ENCODE measurements at regions not wholly inside any gene's neighbourhood (a gene's known extent, or its start where the extent isn't known, plus 50 kb on each side); places are given as distances from the start of the nearest gene placed in this dataset.

DNA sequence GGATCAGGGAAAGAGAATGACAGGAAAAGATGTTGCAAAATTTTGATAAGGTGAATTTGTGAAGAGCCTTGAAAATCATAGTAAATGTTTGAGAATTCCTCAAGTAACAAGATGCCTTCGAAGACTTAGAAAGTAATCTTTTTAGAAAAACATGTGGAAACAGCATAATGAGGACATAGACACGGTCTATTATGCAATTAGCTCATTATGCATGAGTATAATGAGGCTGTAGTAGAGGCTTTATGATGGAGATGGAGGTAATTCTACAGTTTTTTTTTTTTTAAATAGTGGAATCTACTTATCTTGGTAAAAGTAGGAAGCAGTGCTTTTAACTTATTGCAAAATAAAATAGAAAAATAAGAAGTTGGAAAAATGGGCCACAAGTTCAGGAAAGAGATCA is 1329.1 kb upstream of the SPRY2 start:
- 72% methylated on average over 2 of the region's 2 CpGs for WGBS

DNA sequence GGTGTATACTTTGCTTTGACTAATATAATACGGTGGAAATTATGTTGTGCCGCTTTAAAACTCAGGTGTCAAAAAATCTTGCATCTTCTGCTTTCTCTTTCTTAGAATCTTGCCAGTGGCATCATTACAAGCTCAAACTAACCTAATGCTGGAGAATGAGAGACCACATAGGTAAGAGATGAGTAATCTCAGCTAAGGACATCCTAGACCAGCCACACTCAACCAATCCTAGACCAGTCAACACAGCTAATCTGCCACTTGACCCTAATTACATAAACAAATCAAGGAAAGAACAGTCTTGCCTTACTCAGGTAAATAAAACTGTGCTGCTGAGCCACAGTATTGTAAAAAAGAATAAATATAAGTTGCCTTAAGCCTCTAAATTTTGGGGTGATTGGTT is 1323.9 kb upstream of the SPRY2 start:
- no peaks in the 10 kb centered on the region for H3K4me1 ChIP-seq (ENCODE audit: control insufficient read depth in 2 of 2, insufficient read depth in 2 of 2, low read length in 2 of 2)
- 98% methylated on average over 2 of the region's 2 CpGs for WGBS
- H3K36me3 ChIP-seq (ENCODE audit: control insufficient read depth in 2 of 2, insufficient read depth in 2 of 2, low read length in 1 of 2) = no peaks in the 10 kb centered on the region
- H3K27me3 ChIP-seq (ENCODE audit: control insufficient read depth in 2 of 2, insufficient read depth in 1 of 2, low read length in 1 of 2) = no peaks in the 10 kb centered on the region
- H3K4me3 ChIP-seq (ENCODE audit: low read length in 2 of 2) = no peak overlapping the region
- no peak for DNase-seq (ENCODE audit: low read depth in 6 of 9, low spot score in 9 of 9)
- no peak overlapping the region for H3K27ac ChIP-seq (ENCODE audit: low read depth in 1 of 2, low read length in 1 of 2)
- no peaks in the 10 kb centered on the region for H3K9me3 ChIP-seq (ENCODE audit: control insufficient read depth in 2 of 2, insufficient read depth in 1 of 2, low read length in 1 of 2)

More for the DNA sequence above, 1329.1 kb upstream of the SPRY2 start:
- H3K4me3 ChIP-seq (ENCODE audit: low read length in 2 of 2) = no peak overlapping the region
- H3K27ac ChIP-seq (ENCODE audit: low read depth in 1 of 2, low read length in 1 of 2) = no peak overlapping the region
- no peaks in the 10 kb centered on the region for H3K9me3 ChIP-seq (ENCODE audit: control insufficient read depth in 2 of 2, insufficient read depth in 1 of 2, low read length in 1 of 2)
- DNase-seq (ENCODE audit: low read depth in 6 of 9, low spot score in 9 of 9) = no peak
- no peaks in the 10 kb centered on the region for H3K27me3 ChIP-seq (ENCODE audit: control insufficient read depth in 2 of 2, insufficient read depth in 1 of 2, low read length in 1 of 2)
- no peaks in the 10 kb centered on the region for H3K4me1 ChIP-seq (ENCODE audit: control insufficient read depth in 2 of 2, insufficient read depth in 2 of 2, low read length in 2 of 2)
- no peaks in the 10 kb centered on the region for H3K36me3 ChIP-seq (ENCODE audit: control insufficient read depth in 2 of 2, insufficient read depth in 2 of 2, low read length in 1 of 2)

DNA sequence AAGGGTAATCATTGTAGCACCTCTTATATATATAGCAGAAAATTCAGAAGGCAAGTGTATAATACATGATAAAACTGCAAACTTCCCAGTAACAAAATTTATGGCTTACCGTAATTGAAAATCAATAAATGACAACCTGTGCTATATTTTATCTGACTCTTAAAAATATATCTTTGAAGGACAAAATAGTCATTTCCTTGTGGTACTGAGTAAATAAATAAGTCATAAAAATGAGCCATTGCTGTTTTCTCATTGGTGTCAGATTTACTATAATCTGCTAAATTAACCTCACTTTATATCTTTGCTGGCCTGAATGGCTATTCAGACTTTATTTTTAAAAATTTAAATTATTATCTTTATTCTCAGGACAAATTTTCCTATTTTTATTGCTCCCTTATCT is 1319.1 kb upstream of the SPRY2 start:
- Histone ChIP-seq H3K9me3 (ENCODE audit: control insufficient read depth in 2 of 2, insufficient read depth in 1 of 2, low read length in 1 of 2) (peaks cover 0 to 6% of the 10 kb centered on the region in 2 donors), H3K4me1 (ENCODE audit: control insufficient read depth in 2 of 2, insufficient read depth in 2 of 2, low read length in 2 of 2) (no peaks in the 10 kb centered on the region), H3K36me3 (ENCODE audit: control insufficient read depth in 2 of 2, insufficient read depth in 2 of 2, low read length in 1 of 2) (no peaks in the 10 kb centered on the region), H3K27me3 (ENCODE audit: control insufficient read depth in 2 of 2, insufficient read depth in 1 of 2, low read length in 1 of 2) (no peaks in the 10 kb centered on the region), H3K27ac (ENCODE audit: low read depth in 1 of 2, low read length in 1 of 2) (no peak overlapping the region), H3K4me3 (ENCODE audit: low read length in 2 of 2) (no peak overlapping the region)
- WGBS = 97% methylated on average over 1 of the region's 1 CpG
- DNase-seq (ENCODE audit: low read depth in 6 of 9, low spot score in 9 of 9) = no peak

DNA sequence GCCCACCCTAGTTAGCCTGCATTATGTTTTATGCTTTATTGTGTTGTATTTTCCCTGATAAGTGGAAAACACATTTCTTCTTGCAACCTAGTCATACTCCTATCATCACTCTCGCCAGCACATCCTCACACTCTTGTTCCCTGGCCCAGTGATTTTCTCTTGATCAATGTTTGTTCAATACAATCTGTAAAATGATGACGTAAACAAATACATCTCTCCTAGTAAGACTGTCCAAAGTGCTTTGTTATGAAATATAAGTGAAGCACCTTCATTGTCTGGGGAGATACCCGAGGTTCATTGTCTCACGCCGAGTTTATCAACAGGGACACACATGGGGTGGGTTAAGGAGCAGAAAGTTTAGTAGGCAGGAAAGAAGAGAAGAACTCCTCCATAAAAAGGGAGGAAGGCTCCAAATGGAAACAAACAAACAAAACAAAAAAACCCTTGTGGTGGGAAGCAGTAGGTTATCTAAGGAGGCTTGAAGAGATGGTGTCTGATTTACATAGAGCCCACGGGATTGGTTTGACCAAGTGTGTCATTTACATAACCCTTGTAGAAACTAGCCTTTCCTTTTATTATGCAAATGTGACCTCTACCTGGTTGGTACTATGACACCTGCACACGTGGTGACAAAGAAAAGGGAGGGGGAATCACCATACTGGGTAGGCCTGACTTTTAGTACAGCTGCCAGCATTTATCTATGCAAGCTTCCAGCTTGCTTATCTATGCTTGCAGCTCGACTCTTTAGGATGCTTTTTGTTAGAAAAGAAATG is 1317.9 kb upstream of the SPRY2 start:
- no peaks in the 10 kb centered on the region for H3K36me3 ChIP-seq (ENCODE audit: control insufficient read depth in 2 of 2, insufficient read depth in 2 of 2, low read length in 1 of 2)
- 80% methylated on average over 8 of the region's 8 CpGs for WGBS
- no peak overlapping the region for H3K4me3 ChIP-seq (ENCODE audit: low read length in 2 of 2)

DNA sequence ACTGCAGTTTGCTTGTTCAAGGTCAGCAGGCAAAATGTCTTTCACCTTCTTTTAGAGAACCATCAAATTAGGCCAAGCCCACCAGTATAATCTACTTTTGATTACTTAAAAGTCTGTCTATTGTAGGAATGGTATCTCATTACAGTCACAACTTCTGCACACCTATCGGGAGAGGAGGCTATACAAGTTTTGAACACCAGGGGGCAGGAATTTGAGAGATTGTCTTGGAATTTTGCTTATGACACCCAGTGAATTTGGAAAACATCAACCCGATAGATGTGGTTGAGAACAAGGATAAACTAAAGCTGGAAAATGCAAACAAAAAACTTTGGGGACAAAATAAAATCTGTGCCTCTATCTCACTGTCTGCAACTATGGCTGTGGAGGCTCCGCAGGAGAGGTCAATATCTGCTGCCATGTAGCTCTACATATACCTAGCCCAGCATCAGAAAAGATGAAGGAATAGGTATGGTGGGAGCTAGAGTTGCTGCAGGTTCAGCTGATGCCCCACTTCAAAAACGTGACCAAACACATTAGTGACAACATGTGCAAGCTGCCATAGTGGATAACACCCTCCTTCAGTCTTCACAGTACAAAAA is 1299.2 kb upstream of the SPRY2 start:
- no peak for DNase-seq (ENCODE audit: low read depth in 6 of 9, low spot score in 9 of 9)
- Histone ChIP-seq H3K9me3 (ENCODE audit: control insufficient read depth in 2 of 2, insufficient read depth in 1 of 2, low read length in 1 of 2) (no peaks in the 10 kb centered on the region), H3K36me3 (ENCODE audit: control insufficient read depth in 2 of 2, insufficient read depth in 2 of 2, low read length in 1 of 2) (no peaks in the 10 kb centered on the region), H3K27ac (ENCODE audit: low read depth in 1 of 2, low read length in 1 of 2) (no peak overlapping the region), H3K27me3 (ENCODE audit: control insufficient read depth in 2 of 2, insufficient read depth in 1 of 2, low read length in 1 of 2) (no peaks in the 10 kb centered on the region), H3K4me1 (ENCODE audit: control insufficient read depth in 2 of 2, insufficient read depth in 2 of 2, low read length in 2 of 2) (no peaks in the 10 kb centered on the region), H3K4me3 (ENCODE audit: low read length in 2 of 2) (no peak overlapping the region)
- WGBS = 92% methylated on average over 4 of the region's 4 CpGs

More for the DNA sequence above, 1317.9 kb upstream of the SPRY2 start:
- Histone ChIP-seq H3K27me3 (ENCODE audit: control insufficient read depth in 2 of 2, insufficient read depth in 1 of 2, low read length in 1 of 2) (no peaks in the 10 kb centered on the region), H3K4me1 (ENCODE audit: control insufficient read depth in 2 of 2, insufficient read depth in 2 of 2, low read length in 2 of 2) (no peaks in the 10 kb centered on the region), H3K9me3 (ENCODE audit: control insufficient read depth in 2 of 2, insufficient read depth in 1 of 2, low read length in 1 of 2) (peaks cover 0 to 6% of the 10 kb centered on the region in 2 donors), H3K27ac (ENCODE audit: low read depth in 1 of 2, low read length in 1 of 2) (no peak overlapping the region)
- DNase-seq (ENCODE audit: low read depth in 6 of 9, low spot score in 9 of 9) = no peak

DNA sequence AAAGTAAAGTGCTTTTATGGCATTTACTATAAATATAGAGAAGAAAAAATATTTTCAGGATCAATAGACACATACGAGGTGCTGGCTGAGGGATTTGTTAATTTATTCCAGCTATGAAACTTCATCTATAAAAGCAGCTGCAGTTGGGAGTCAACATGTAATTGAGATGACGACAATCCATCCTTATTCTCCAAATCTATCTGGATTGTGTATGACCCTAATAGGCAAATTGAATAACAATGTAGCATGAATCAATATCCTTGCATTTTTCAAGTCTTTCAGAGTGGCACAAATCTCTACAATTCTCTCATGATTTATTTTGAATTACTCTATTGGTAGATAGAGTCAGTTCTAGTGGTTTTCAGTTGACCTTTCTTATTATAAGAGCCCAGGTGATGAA is 1296.5 kb upstream of the SPRY2 start:
- H3K36me3 ChIP-seq (ENCODE audit: control insufficient read depth in 2 of 2, insufficient read depth in 2 of 2, low read length in 1 of 2) = no peaks in the 10 kb centered on the region
- no peak overlapping the region for H3K4me3 ChIP-seq (ENCODE audit: low read length in 2 of 2)
- H3K9me3 ChIP-seq (ENCODE audit: control insufficient read depth in 2 of 2, insufficient read depth in 1 of 2, low read length in 1 of 2) = no peaks in the 10 kb centered on the region
- no peaks in the 10 kb centered on the region for H3K4me1 ChIP-seq (ENCODE audit: control insufficient read depth in 2 of 2, insufficient read depth in 2 of 2, low read length in 2 of 2)
- H3K27ac ChIP-seq (ENCODE audit: low read depth in 1 of 2, low read length in 1 of 2) = no peak overlapping the region
- no peak for DNase-seq (ENCODE audit: low read depth in 6 of 9, low spot score in 9 of 9)
- H3K27me3 ChIP-seq (ENCODE audit: control insufficient read depth in 2 of 2, insufficient read depth in 1 of 2, low read length in 1 of 2) = no peaks in the 10 kb centered on the region
- WGBS = 88% methylated on average over 2 of the region's 2 CpGs

DNA sequence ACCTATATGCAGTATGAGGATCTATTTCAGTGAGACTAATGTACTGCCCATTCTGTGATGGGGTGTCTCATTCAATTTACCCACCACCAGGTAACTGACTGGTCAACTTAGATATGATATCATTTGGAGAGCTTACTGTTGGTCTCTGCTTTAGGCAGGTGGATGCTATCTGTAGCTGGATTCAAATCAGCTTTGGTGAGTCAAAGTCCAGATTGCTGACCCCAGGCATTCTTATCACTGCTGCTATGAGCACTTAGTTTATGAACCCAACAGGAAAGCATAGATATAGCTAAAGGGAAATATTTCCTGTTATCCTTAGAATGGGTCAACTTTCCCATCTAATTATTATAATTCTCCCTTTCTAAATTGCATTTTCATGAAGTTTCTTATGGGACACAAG is 1295.2 kb upstream of the SPRY2 start:
- Histone ChIP-seq H3K9me3 (ENCODE audit: control insufficient read depth in 2 of 2, insufficient read depth in 1 of 2, low read length in 1 of 2) (no peaks in the 10 kb centered on the region), H3K27ac (ENCODE audit: low read depth in 1 of 2, low read length in 1 of 2) (no peak overlapping the region), H3K36me3 (ENCODE audit: control insufficient read depth in 2 of 2, insufficient read depth in 2 of 2, low read length in 1 of 2) (no peaks in the 10 kb centered on the region), H3K4me1 (ENCODE audit: control insufficient read depth in 2 of 2, insufficient read depth in 2 of 2, low read length in 2 of 2) (no peaks in the 10 kb centered on the region), H3K27me3 (ENCODE audit: control insufficient read depth in 2 of 2, insufficient read depth in 1 of 2, low read length in 1 of 2) (no peaks in the 10 kb centered on the region), H3K4me3 (ENCODE audit: low read length in 2 of 2) (no peak overlapping the region)
- no peak for DNase-seq (ENCODE audit: low read depth in 6 of 9, low spot score in 9 of 9)

DNA sequence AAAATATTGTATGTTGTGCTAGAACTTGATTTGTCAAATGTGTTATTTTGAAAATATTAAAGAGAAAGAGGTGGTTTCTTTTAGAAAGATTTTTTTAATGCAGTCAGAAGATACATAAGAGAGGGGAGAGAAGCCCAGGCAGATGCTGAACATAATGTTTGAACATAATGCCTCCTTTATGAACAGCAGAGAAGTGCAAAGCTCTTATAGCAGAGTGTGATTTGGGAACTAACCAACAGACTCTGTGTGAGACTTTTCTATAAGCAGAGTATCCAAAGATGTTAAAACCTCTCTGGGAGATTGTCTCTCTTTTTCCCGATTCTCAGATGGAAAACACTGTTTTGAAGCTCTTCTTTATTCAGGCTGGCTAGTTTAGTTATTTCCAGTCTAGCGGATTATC is 1274.1 kb upstream of the SPRY2 start:
- Histone ChIP-seq H3K4me1 (ENCODE audit: control insufficient read depth in 2 of 2, insufficient read depth in 2 of 2, low read length in 2 of 2) (no peaks in the 10 kb centered on the region), H3K36me3 (ENCODE audit: control insufficient read depth in 2 of 2, insufficient read depth in 2 of 2, low read length in 1 of 2) (no peaks in the 10 kb centered on the region), H3K27ac (ENCODE audit: low read depth in 1 of 2, low read length in 1 of 2) (no peak overlapping the region), H3K9me3 (ENCODE audit: control insufficient read depth in 2 of 2, insufficient read depth in 1 of 2, low read length in 1 of 2) (no peaks in the 10 kb centered on the region), H3K4me3 (ENCODE audit: low read length in 2 of 2) (no peak overlapping the region), H3K27me3 (ENCODE audit: control insufficient read depth in 2 of 2, insufficient read depth in 1 of 2, low read length in 1 of 2) (no peaks in the 10 kb centered on the region)
- DNase-seq (ENCODE audit: low read depth in 6 of 9, low spot score in 9 of 9) = no peak
- WGBS = 98% methylated on average over 2 of the region's 2 CpGs

DNA sequence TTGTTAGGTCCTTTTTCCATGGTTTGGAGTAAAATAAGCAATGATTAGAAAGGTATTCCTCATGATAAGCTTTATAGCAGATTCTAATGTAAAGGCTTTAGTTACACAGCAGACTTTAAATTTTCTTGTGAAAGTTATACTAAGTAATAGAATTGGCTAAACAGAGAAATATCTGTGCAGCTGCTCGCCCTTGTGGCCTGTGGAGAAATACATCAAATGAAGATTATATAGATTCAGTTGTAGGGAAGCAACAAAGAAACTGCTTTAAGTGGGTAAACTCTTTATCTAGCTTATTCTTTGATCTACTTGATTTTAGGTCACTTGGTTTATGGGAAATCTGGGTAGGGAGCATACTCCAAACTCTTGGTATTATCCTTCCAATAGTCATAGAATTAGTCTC is 1269.7 kb upstream of the SPRY2 start:
- Histone ChIP-seq H3K4me3 (ENCODE audit: low read length in 2 of 2) (no peak overlapping the region), H3K4me1 (ENCODE audit: control insufficient read depth in 2 of 2, insufficient read depth in 2 of 2, low read length in 2 of 2) (no peaks in the 10 kb centered on the region), H3K9me3 (ENCODE audit: control insufficient read depth in 2 of 2, insufficient read depth in 1 of 2, low read length in 1 of 2) (peaks cover 0 to 2% of the 10 kb centered on the region in 2 donors), H3K36me3 (ENCODE audit: control insufficient read depth in 2 of 2, insufficient read depth in 2 of 2, low read length in 1 of 2) (no peaks in the 10 kb centered on the region), H3K27ac (ENCODE audit: low read depth in 1 of 2, low read length in 1 of 2) (no peak overlapping the region), H3K27me3 (ENCODE audit: control insufficient read depth in 2 of 2, insufficient read depth in 1 of 2, low read length in 1 of 2) (no peaks in the 10 kb centered on the region)
- DNase-seq (ENCODE audit: low read depth in 6 of 9, low spot score in 9 of 9) = no peak
- 77% methylated on average over 1 of the region's 1 CpG for WGBS

Data from thymus (tissue), 11 donors.